OCI-LY7 (cell line): ENCODE measurements at regions not wholly inside any gene's neighbourhood (a gene's known extent, or its start where the extent isn't known, plus 50 kb on each side); places are given as distances from the start of the nearest gene placed in this dataset.

Experiments used
- BruUV-seq: library from RNA; stranded (reverse); fragments of 400-500 nt; replicated peaks from 2 replicates; lab custom pipeline; 2021; lab: Mats Ljungman, UMichigan
- CTCF ChIA-PET: fragments of 300-600 bp; sonication (Branson Sonifier 250); formaldehyde crosslinking; loops from one replicate; lab custom pipeline; 2022; ENCODE audit warnings: antibody characterized with exemption; ENCODE audit not compliant: unreplicated experiment; lab: Charles Lee
- POLR2A ChIA-PET: fragments of 300-600 bp; sonication (Branson Sonifier 250); formaldehyde crosslinking; loops from one replicate; lab custom pipeline; 2022; ENCODE audit warnings: antibody characterized with exemption; lab: Charles Lee
- DNase-seq: peaks from one replicate; pipeline ENCODE4 v3.0.0-alpha.2; 2015; ENCODE audit warnings: low spot score
- H2AFZ ChIP-seq: fragments of 200-600 bp; sonication (generic), shearing (Covaris generic); 2 replicates; pipeline ENCODE4 v1.6.1; 2014; ENCODE audit warnings: mild to moderate bottlenecking, antibody characterized with exemption, low read length, moderate library complexity
- H3K27ac ChIP-seq: fragments of 200-600 bp; sonication (generic); 2 replicates; pipeline ENCODE4 v1.5.1; 2014; ENCODE audit warnings: mixed run types, low read depth, mild to moderate bottlenecking, moderate library complexity, low read length, inconsistent platforms; ENCODE audit not compliant: poor library complexity, severe bottlenecking
- H3K36me3 ChIP-seq: fragments of 200-600 bp; sonication (generic); 2 replicates; pipeline ENCODE4 v1.6.1; 2014; ENCODE audit warnings: mild to moderate bottlenecking, antibody characterized with exemption, low read length, moderate library complexity, mixed read lengths; ENCODE audit not compliant: insufficient read depth
- H3K4me1 ChIP-seq: fragments of 200-600 bp; sonication (generic); 2 replicates; pipeline ENCODE4 v1.5.1; 2014; ENCODE audit warnings: mild to moderate bottlenecking, low read length; ENCODE audit not compliant: insufficient read depth, poor library complexity, severe bottlenecking
- H3K4me2 ChIP-seq: fragments of 200-600 bp; sonication (generic); 2 replicates; pipeline ENCODE4 v1.6.1; 2014; ENCODE audit warnings: mild to moderate bottlenecking, low read length
- H3K4me3 ChIP-seq: fragments of 200-600 bp; sonication (generic); 2 replicates; pipeline ENCODE4 v1.5.1; 2014; ENCODE audit warnings: mild to moderate bottlenecking, low read depth, low read length; ENCODE audit not compliant: poor library complexity, severe bottlenecking
- H3K79me2 ChIP-seq: fragments of 200-600 bp; sonication (generic); 2 replicates; pipeline ENCODE4 v1.6.1; 2016; ENCODE audit warnings: low read depth, mild to moderate bottlenecking, low read length, moderate library complexity, mixed read lengths; ENCODE audit not compliant: insufficient read depth
- H3K9me2 ChIP-seq: fragments of 200-600 bp; sonication (generic); 2 replicates; pipeline ENCODE4 v1.6.1; 2016; ENCODE audit warnings: mild to moderate bottlenecking, low read length, mixed read lengths; ENCODE audit not compliant: insufficient read depth
- H3K9me3 ChIP-seq: fragments of 200-600 bp; sonication (generic); 2 replicates; pipeline ENCODE4 v1.6.1; 2014; ENCODE audit warnings: mild to moderate bottlenecking, mixed run types, low read length, mixed read lengths
- H4K20me1 ChIP-seq: fragments of 200-600 bp; sonication (generic); 2 replicates; pipeline ENCODE4 v1.6.1; 2014; ENCODE audit warnings: mild to moderate bottlenecking, antibody characterized with exemption, low read length, moderate library complexity, mixed read lengths; ENCODE audit not compliant: insufficient read depth
- EZH2phosphoT487 ChIP-seq: fragments of 200-600 bp; sonication (generic); IDR thresholded peaks from 2 replicates; pipeline ENCODE4 v1.6.1; 2018; ENCODE audit warnings: low read depth, borderline replicate concordance, mild to moderate bottlenecking, mixed run types, antibody characterized with exemption, low read length, moderate library complexity, mixed read lengths
- intact Hi-C: fragments of 100-400 bp; cut with micrococcal nuclease; formaldehyde crosslinking; loops from one replicate; pipeline ENCODE4 v1.10.0; 2022; ENCODE audit not compliant: unreplicated experiment
- TF ChIP-seq, protein P1 (sequence below): fragments of 200-600 bp; sonication (generic); conservative IDR thresholded peaks from 2 replicates; pipeline ENCODE4 v1.5.1; 2014; ENCODE audit warnings: mild to moderate bottlenecking, antibody characterized with exemption, low read length, moderate library complexity, mixed read lengths

DNA sequence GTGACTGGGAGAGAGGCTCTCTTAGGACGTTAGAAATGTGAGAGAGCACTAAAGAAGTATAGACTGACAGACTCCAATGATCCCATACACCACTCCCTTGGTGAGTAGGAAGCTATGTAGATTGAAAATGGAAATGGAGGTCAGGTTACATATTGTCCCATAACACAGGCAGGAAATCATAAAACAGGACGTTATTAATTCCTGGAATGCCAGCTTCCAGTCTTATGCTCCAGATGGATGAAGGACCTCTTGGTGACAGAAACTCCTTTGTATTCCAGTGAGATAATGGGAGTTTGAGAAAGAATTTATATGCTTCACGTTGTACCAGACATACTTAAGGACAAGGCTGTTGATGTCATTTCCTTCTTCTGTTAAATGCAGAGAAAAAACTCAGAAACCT is 338.2 kb upstream of the ITGA1 start:
- H2AFZ ChIP-seq = no peak overlapping the region
- no peak overlapping the region for H3K4me2 ChIP-seq
- no peaks in the 10 kb centered on the region for H3K4me1 ChIP-seq
- no peaks in the 10 kb centered on the region for H4K20me1 ChIP-seq
- intact Hi-C loops = no loop called here
- TF ChIP-seq, protein P1, sequence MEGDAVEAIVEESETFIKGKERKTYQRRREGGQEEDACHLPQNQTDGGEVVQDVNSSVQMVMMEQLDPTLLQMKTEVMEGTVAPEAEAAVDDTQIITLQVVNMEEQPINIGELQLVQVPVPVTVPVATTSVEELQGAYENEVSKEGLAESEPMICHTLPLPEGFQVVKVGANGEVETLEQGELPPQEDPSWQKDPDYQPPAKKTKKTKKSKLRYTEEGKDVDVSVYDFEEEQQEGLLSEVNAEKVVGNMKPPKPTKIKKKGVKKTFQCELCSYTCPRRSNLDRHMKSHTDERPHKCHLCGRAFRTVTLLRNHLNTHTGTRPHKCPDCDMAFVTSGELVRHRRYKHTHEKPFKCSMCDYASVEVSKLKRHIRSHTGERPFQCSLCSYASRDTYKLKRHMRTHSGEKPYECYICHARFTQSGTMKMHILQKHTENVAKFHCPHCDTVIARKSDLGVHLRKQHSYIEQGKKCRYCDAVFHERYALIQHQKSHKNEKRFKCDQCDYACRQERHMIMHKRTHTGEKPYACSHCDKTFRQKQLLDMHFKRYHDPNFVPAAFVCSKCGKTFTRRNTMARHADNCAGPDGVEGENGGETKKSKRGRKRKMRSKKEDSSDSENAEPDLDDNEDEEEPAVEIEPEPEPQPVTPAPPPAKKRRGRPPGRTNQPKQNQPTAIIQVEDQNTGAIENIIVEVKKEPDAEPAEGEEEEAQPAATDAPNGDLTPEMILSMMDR = no peak
- TF ChIP-seq EZH2phosphoT487 = no peak
- BruUV-seq = no TSS peak
- no peaks in the 10 kb centered on the region for H3K9me3 ChIP-seq
- ChIA-PET CTCF (no interaction called here), POLR2A (no interaction called here)
- no peak overlapping the region for H3K4me3 ChIP-seq
- no peak overlapping the region for H3K27ac ChIP-seq
- no peaks in the 10 kb centered on the region for H3K9me2 ChIP-seq
- DNase-seq = no peak
- H3K79me2 ChIP-seq = no peaks in the 10 kb centered on the region
- no peaks in the 10 kb centered on the region for H3K36me3 ChIP-seq

DNA sequence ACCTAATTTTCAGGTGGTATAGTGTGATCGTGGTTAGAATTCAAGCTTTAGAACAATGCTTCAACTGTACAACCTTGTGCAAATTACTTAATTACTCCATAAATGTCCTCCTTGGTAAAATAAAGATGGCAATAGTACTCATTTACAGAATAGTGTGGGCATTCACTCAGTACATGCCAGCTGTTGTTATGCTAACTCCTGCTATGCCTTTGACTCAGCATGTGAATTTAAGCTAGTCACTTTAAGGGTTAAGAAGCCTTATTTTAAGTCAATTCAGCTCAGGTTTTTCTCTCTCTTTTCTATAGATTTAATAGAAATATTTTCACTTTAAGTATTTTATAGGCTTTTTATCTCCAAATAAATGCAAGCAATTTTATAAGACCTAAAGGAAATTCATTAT is 335.6 kb upstream of the ITGA1 start:
- Histone ChIP-seq H3K27ac (no peak overlapping the region), H3K4me2 (no peak overlapping the region), H3K9me2 (no peaks in the 10 kb centered on the region), H3K9me3 (no peaks in the 10 kb centered on the region), H3K4me3 (no peak overlapping the region), H3K36me3 (no peaks in the 10 kb centered on the region), H3K79me2 (no peaks in the 10 kb centered on the region), H2AFZ (no peak overlapping the region), H4K20me1 (no peaks in the 10 kb centered on the region), H3K4me1 (no peaks in the 10 kb centered on the region)
- POLR2A ChIA-PET = no interaction called here
- TF ChIP-seq EZH2phosphoT487 = no peak
- TF ChIP-seq, protein P1 = no peak
- DNase-seq = no peak
- CTCF ChIA-PET = no interaction called here
- intact Hi-C loops = no loop called here
- no TSS peak for BruUV-seq

DNA sequence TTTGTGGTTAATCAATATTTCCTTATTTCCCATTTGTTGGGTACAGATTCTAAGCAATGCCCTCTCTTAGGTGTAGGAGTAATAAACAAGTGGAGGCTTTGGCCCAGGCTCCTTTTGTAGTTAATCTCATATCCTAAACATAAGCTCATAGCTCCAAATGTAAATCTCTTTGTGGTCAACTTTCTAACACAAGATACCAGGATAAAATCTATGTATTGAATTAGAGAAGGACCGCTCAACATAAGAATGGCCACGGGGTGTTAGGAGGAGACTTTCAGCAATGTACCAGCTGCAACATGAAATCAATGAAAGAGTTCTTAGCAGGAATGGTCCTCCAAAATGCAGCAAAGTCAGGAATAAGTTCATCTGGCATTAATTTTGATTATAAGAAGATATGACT is 334.5 kb upstream of the ITGA1 start:
- no peak for DNase-seq
- ChIA-PET CTCF (no interaction called here), POLR2A (no interaction called here)
- Histone ChIP-seq H2AFZ (no peak overlapping the region), H4K20me1 (no peaks in the 10 kb centered on the region), H3K79me2 (no peaks in the 10 kb centered on the region), H3K9me3 (no peaks in the 10 kb centered on the region), H3K9me2 (no peaks in the 10 kb centered on the region), H3K27ac (no peak overlapping the region), H3K4me3 (no peak overlapping the region), H3K36me3 (no peaks in the 10 kb centered on the region), H3K4me2 (no peak overlapping the region), H3K4me1 (no peaks in the 10 kb centered on the region)
- TF ChIP-seq, protein P1 = no peak
- no peak for TF ChIP-seq EZH2phosphoT487
- intact Hi-C loops = no loop called here
- BruUV-seq = no TSS peak
